Neural cell (in vitro differentiated cells): ENCODE measurements at regions not wholly inside any gene's neighbourhood (a gene's known extent, or its start where the extent isn't known, plus 50 kb on each side); places are given as distances from the start of the nearest gene placed in this dataset.

Experiments used
- H2AFZ ChIP-seq: fragments of 200-600, 300-800 bp; sonication (generic), shearing (Covaris generic); 2 replicates; pipeline ENCODE4 v1.6.0; 2014; ENCODE audit warnings: low read depth, mild to moderate bottlenecking, antibody characterized with exemption, low read length, moderate library complexity
- H3F3A ChIP-seq: fragments of 200-600 bp; shearing (Covaris generic); 2 replicates; pipeline ENCODE4 v1.6.1; 2016; ENCODE audit warnings: mild to moderate bottlenecking, moderate library complexity, mixed read lengths, antibody characterized with exemption, low read length; ENCODE audit not compliant: insufficient read depth, poor library complexity, severe bottlenecking
- H3K27ac ChIP-seq: fragments of 200-600, 300-800 bp; sonication (generic), shearing (Covaris generic); 2 replicates; pipeline ENCODE4 v1.5.1; 2014; ENCODE audit warnings: mild to moderate bottlenecking, low read length, moderate library complexity
- H3K27me3 ChIP-seq: fragments of 300-800, 200-600 bp; sonication (generic), shearing (Covaris generic); 2 replicates; pipeline ENCODE4 v1.6.0; 2014; ENCODE audit warnings: mild to moderate bottlenecking, low read depth, low read length, moderate library complexity; ENCODE audit not compliant: insufficient read depth
- H3K36me3 ChIP-seq: fragments of 300-800, 200-600 bp; sonication (generic), shearing (Covaris generic); 2 replicates; pipeline ENCODE4 v1.5.1; 2014; ENCODE audit warnings: mild to moderate bottlenecking, antibody characterized with exemption, low read length, moderate library complexity; ENCODE audit not compliant: insufficient read depth
- H3K4me2 ChIP-seq: fragments of 300-800, 200-600 bp; sonication (generic), shearing (Covaris generic); 2 replicates; pipeline ENCODE4 v1.6.0; 2014; ENCODE audit warnings: mild to moderate bottlenecking, low read length
- H3K4me3 ChIP-seq: fragments of 300-800, 200-600 bp; sonication (generic), shearing (Covaris generic); 2 replicates; pipeline ENCODE4 v1.5.1; 2014; ENCODE audit warnings: mild to moderate bottlenecking, low read length, moderate library complexity
- H3K79me2 ChIP-seq: fragments of 200-600 bp; shearing (Covaris generic); replicated peaks from 2 replicates; pipeline ENCODE4 v1.6.0; 2014; ENCODE audit warnings: mild to moderate bottlenecking, low read length, moderate library complexity; ENCODE audit not compliant: insufficient read depth
- H3K9ac ChIP-seq: fragments of 300-800, 200-600 bp; sonication (generic), shearing (Covaris generic); 2 replicates; pipeline ENCODE4 v1.6.1; 2016; ENCODE audit warnings: mild to moderate bottlenecking, low read length, mixed read lengths
- H3K9me2 ChIP-seq: fragments of 200-600 bp; shearing (Covaris generic); 2 replicates; pipeline ENCODE4 v1.6.1; 2016; ENCODE audit warnings: mild to moderate bottlenecking, low read length, mixed read lengths; ENCODE audit not compliant: insufficient read depth
- H3K9me3 ChIP-seq: fragments of 200-600, 300-800 bp; sonication (generic), shearing (Covaris generic); 2 replicates; pipeline ENCODE4 v1.6.1; 2016; ENCODE audit warnings: mild to moderate bottlenecking, mixed run types, low read length, moderate library complexity, mixed read lengths
- H4K20me1 ChIP-seq: fragments of 200-600 bp; shearing (Covaris generic); 2 replicates; pipeline ENCODE4 v1.6.1; 2016; ENCODE audit warnings: mild to moderate bottlenecking, mixed run types; ENCODE audit not compliant: insufficient read depth
- CTCF ChIP-seq: fragments of 450-650 bp; IDR thresholded peaks from 2 replicates; pipeline ENCODE4 v1.5.1; 2014; ENCODE audit warnings: antibody characterized with exemption, mild to moderate bottlenecking, moderate library complexity; ENCODE audit not compliant: poor library complexity, severe bottlenecking
- EP300 ChIP-seq: fragments of 450-650 bp; conservative IDR thresholded peaks from 2 replicates; pipeline ENCODE4 v1.6.1; 2014; ENCODE audit warnings: antibody characterized with exemption, mild to moderate bottlenecking, moderate library complexity; ENCODE audit not compliant: poor library complexity, severe bottlenecking
- EZH2 ChIP-seq: fragments of 200-600, 300-800 bp; shearing (Covaris generic), sonication (generic); IDR thresholded peaks from 2 replicates; pipeline ENCODE4 v1.6.1; 2014; ENCODE audit warnings: antibody characterized with exemption, low read length, borderline replicate concordance, mild to moderate bottlenecking; ENCODE audit not compliant: insufficient read depth, poor library complexity, severe bottlenecking
- MXI1 ChIP-seq: fragments of 450-650 bp; conservative IDR thresholded peaks from 2 replicates; pipeline ENCODE4 v1.6.1; 2014; ENCODE audit warnings: antibody characterized with exemption, mild to moderate bottlenecking; ENCODE audit not compliant: poor library complexity, severe bottlenecking
- POLR2AphosphoS5 ChIP-seq: IDR thresholded peaks from 2 replicates; pipeline ENCODE4 v1.6.1; 2012
- RAD21 ChIP-seq: fragments of 450-650 bp; conservative IDR thresholded peaks from 2 replicates; pipeline ENCODE4 v1.6.1; 2014; ENCODE audit warnings: antibody characterized with exemption, mild to moderate bottlenecking, moderate library complexity
- REST ChIP-seq: IDR thresholded peaks from 2 replicates; pipeline ENCODE4 v1.6.1; 2012; ENCODE audit warnings: borderline replicate concordance
- SMC3 ChIP-seq: fragments of 450-650 bp; conservative IDR thresholded peaks from 2 replicates; pipeline ENCODE4 v1.6.1; 2014; ENCODE audit warnings: antibody characterized with exemption, mild to moderate bottlenecking, moderate library complexity; ENCODE audit not compliant: poor library complexity
- TAF1 ChIP-seq: IDR thresholded peaks from 2 replicates; pipeline ENCODE4 v1.6.1; 2012; ENCODE audit warnings: low read depth

GRCh38 chr1:194322751-194323150 lies 1136.3 kb upstream of the B3GALT2 start:
- Histone ChIP-seq H3K36me3 (no peaks in the 10 kb centered on the region), H3K79me2 (no peaks in the 10 kb centered on the region), H3K4me3 (no peak overlapping the region), H3K9ac (no peak overlapping the region), H3K27me3 (no peaks in the 10 kb centered on the region), H3K9me3 (no peaks in the 10 kb centered on the region), H3K9me2 (no peaks in the 10 kb centered on the region), H3K27ac (no peak overlapping the region), H3F3A (no peaks in the 10 kb centered on the region), H2AFZ (no peak overlapping the region), H4K20me1 (no peaks in the 10 kb centered on the region), H3K4me2 (no peak overlapping the region)
- no peak for TF ChIP-seq SMC3
- TF ChIP-seq POLR2AphosphoS5 = no peak
- TF ChIP-seq RAD21 = no peak
- no peak for TF ChIP-seq CTCF
- no peak for TF ChIP-seq MXI1
- TF ChIP-seq TAF1 = no peak
- TF ChIP-seq REST = no peak
- TF ChIP-seq EP300 = no peak
- TF ChIP-seq EZH2 = no peak

- H3K79me2 ChIP-seq = no peaks in the 10 kb centered on the region
- no peaks in the 10 kb centered on the region for H3K27me3 ChIP-seq
- H4K20me1 ChIP-seq = no peaks in the 10 kb centered on the region
- H3K9me2 ChIP-seq = no peaks in the 10 kb centered on the region
- no peak overlapping the region for H2AFZ ChIP-seq
- H3K4me2 ChIP-seq = no peak overlapping the region
- H3K9ac ChIP-seq = no peak overlapping the region
- no peaks in the 10 kb centered on the region for H3K9me3 ChIP-seq
- no peak overlapping the region for H3K4me3 ChIP-seq
- no peak for TF ChIP-seq POLR2AphosphoS5
- TF ChIP-seq RAD21 = no peak
- no peak for TF ChIP-seq CTCF
- TF ChIP-seq REST = no peak
- TF ChIP-seq TAF1 = no peak
- no peak for TF ChIP-seq EZH2
- no peak for TF ChIP-seq MXI1
- no peak for TF ChIP-seq EP300
- TF ChIP-seq SMC3 = no peak
- H3F3A ChIP-seq = no peaks in the 10 kb centered on the region
- no peak overlapping the region for H3K27ac ChIP-seq
- H3K36me3 ChIP-seq = no peaks in the 10 kb centered on the region
Measured at GRCh38 chr1:194318790-194319280, 1132.4 kb upstream of the B3GALT2 start.
